HepG2 (cell line): ENCODE measurements at regions not wholly inside any gene's neighbourhood (a gene's known extent, or its start where the extent isn't known, plus 50 kb on each side); places are given as distances from the start of the nearest gene placed in this dataset.

ENCODE experiments used
- ELF1 ChIP-seq: sonication (generic); formaldehyde crosslinking; IDR thresholded peaks from 2 replicates; pipeline ENCODE4 v1.4.0; 2020; ENCODE audit warnings: missing genetic modification reagents
- FOXK2 ChIP-seq: fragments of 450-650 bp; IDR thresholded peaks from 2 replicates; pipeline ENCODE4 v1.6.1; 2016
- HOXA3 ChIP-seq: sonication (generic); formaldehyde crosslinking; IDR thresholded peaks from 2 replicates; pipeline ENCODE4 v1.5.0; 2020; ENCODE audit warnings: missing genetic modification reagents
- MAZ ChIP-seq, 2 experiments: sonication (generic) in 1 of 2; formaldehyde crosslinking in 1 of 2; IDR thresholded peaks; 2 replicates each; pipeline versions ENCODE4 v1.5.0 to v1.6.1; 2012 to 2020; ENCODE audit warnings: low read depth in 2 of 2, mild to moderate bottlenecking in 2 of 2, borderline replicate concordance in 1 of 2, improper control_type of control experiment in 1 of 2, low read length in 1 of 2, missing genetic modification reagents in 1 of 2, moderate library complexity in 1 of 2
- MIER2 ChIP-seq: IDR thresholded peaks from 2 replicates; pipeline ENCODE4 v1.6.1; 2016; ENCODE audit warnings: missing biosample characterization, missing genetic modification reagents
- MLLT10 ChIP-seq: sonication (generic); formaldehyde crosslinking; IDR thresholded peaks from 2 replicates; pipeline ENCODE4 v1.4.0; 2020; ENCODE audit warnings: missing genetic modification reagents
- NFYC ChIP-seq: IDR thresholded peaks from 2 replicates; pipeline ENCODE4 v1.6.1; 2016; ENCODE audit warnings: missing genetic modification reagents, missing compliant biosample characterization
- POLR2AphosphoS5 ChIP-seq: IDR thresholded peaks from 2 replicates; pipeline ENCODE4 v1.6.1; 2012; ENCODE audit warnings: low read depth, low read length
- SIX1 ChIP-seq: sonication (generic); formaldehyde crosslinking; IDR thresholded peaks from 2 replicates; pipeline ENCODE4 v1.4.0; 2020; ENCODE audit warnings: missing genetic modification reagents, borderline replicate concordance
- SOX5 ChIP-seq: IDR thresholded peaks from 2 replicates; pipeline ENCODE4 v1.6.1; 2016; ENCODE audit warnings: borderline replicate concordance
- SP2 ChIP-seq: sonication (generic); formaldehyde crosslinking; IDR thresholded peaks from 2 replicates; pipeline ENCODE4 v1.5.1; 2020; ENCODE audit warnings: mild to moderate bottlenecking, missing genetic modification reagents
- SYNCRIP ChIP-seq: fragments of 200-400 bp; formaldehyde crosslinking; IDR thresholded peaks from 2 replicates; pipeline ENCODE4 v1.6.1; 2018; ENCODE audit warnings: mild to moderate bottlenecking, low read depth, low read length; ENCODE audit not compliant: insufficient read depth
- TBX3 ChIP-seq: fragments of 450-650 bp; IDR thresholded peaks from 2 replicates; pipeline ENCODE4 v1.6.1; 2017; ENCODE audit warnings: antibody characterized with exemption, mild to moderate bottlenecking, inconsistent platforms, borderline replicate concordance
- YEATS4 ChIP-seq: sonication (generic); formaldehyde crosslinking; IDR thresholded peaks from 2 replicates; pipeline ENCODE4 v1.4.0; 2020; ENCODE audit warnings: missing genetic modification reagents, borderline replicate concordance
- ZNF124 ChIP-seq: sonication (generic); formaldehyde crosslinking; IDR thresholded peaks from 2 replicates; pipeline ENCODE4 v1.4.0; 2020; ENCODE audit warnings: missing genetic modification reagents
- ZNF607 ChIP-seq: sonication (generic); formaldehyde crosslinking; IDR thresholded peaks from 2 replicates; pipeline ENCODE4 v1.5.1; 2020; ENCODE audit warnings: missing genetic modification reagents, mild to moderate bottlenecking, borderline replicate concordance
- ZNF781 ChIP-seq: sonication (generic); formaldehyde crosslinking; IDR thresholded peaks from 2 replicates; pipeline ENCODE4 v1.5.1; 2020; ENCODE audit warnings: borderline replicate concordance, mild to moderate bottlenecking, missing genetic modification reagents; ENCODE audit errors: not compliant biosample characterization
- TF ChIP-seq, protein P1 (sequence below): sonication (generic); formaldehyde crosslinking; IDR thresholded peaks from 2 replicates; pipeline ENCODE4 v1.5.0; 2020; ENCODE audit warnings: mild to moderate bottlenecking, missing genetic modification reagents, moderate library complexity
- TF ChIP-seq, protein P2 (sequence below): sonication (generic); formaldehyde crosslinking; IDR thresholded peaks from 2 replicates; pipeline ENCODE4 v1.4.0; 2020; ENCODE audit warnings: missing genetic modification reagents
- TF ChIP-seq, protein P3 (sequence below), 2 experiments: sonication (generic) in 1 of 2; formaldehyde crosslinking in 1 of 2; IDR thresholded peaks; 2 replicates each; pipeline versions ENCODE4 v1.5.1 to v1.6.1; 2011 to 2020; ENCODE audit warnings: borderline replicate concordance in 1 of 2, low read depth in 1 of 2, low read length in 1 of 2, mild to moderate bottlenecking in 1 of 2, missing genetic modification reagents in 1 of 2, moderate library complexity in 1 of 2

DNA sequence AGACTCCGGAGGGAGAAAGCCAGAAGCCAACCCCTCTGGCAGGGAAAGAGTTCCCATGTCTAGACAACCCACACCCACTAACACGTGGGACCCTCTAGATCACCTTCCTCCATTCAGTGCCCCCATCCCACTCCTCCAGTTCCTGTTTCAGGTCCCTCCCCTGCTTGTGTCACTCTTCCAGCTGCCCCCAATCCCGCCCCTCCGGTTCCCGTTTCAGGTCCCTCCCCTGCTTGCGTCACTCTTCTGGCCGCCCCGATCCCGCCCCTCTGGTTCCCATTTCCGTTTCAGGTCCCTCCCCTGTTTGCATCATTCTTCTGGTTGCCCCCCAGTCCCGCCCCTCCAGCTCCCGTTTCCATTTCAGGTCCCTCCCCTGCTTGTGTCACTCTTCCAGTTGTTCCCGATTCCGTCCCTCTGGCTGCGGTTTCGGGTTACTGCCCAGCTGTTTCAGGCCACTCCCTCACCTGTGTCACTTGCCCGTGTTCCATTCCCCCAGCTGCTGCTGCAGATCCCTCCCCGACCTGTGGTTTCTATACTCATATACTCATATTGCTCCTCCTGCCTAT lies 64.8 kb upstream of the RANBP6 start (continued):
- TF ChIP-seq, protein P1, sequence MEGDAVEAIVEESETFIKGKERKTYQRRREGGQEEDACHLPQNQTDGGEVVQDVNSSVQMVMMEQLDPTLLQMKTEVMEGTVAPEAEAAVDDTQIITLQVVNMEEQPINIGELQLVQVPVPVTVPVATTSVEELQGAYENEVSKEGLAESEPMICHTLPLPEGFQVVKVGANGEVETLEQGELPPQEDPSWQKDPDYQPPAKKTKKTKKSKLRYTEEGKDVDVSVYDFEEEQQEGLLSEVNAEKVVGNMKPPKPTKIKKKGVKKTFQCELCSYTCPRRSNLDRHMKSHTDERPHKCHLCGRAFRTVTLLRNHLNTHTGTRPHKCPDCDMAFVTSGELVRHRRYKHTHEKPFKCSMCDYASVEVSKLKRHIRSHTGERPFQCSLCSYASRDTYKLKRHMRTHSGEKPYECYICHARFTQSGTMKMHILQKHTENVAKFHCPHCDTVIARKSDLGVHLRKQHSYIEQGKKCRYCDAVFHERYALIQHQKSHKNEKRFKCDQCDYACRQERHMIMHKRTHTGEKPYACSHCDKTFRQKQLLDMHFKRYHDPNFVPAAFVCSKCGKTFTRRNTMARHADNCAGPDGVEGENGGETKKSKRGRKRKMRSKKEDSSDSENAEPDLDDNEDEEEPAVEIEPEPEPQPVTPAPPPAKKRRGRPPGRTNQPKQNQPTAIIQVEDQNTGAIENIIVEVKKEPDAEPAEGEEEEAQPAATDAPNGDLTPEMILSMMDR (CRISPR knock-in tag): peak; percentile 13; the same call in 1 of the 2 replicates
- TF ChIP-seq ZNF781 (CRISPR knock-in tag) (no peak), SOX5 (CRISPR knock-in tag) (no peak), SP2 (CRISPR knock-in tag) (peak; percentile 83), HOXA3 (peak; percentile 56; the same call in 1 of the 2 replicates), TBX3 (no peak), NFYC (peak; percentile 54), ELF1 (CRISPR knock-in tag) (peak; percentile 49; the same call in 1 of the 2 replicates), YEATS4 (0 out of 2 replicates have a peak, but pooled peaks have one; percentile 31), MIER2 (CRISPR knock-in tag) (no peak), MLLT10 (no peak), SYNCRIP (no peak), FOXK2 (0 out of 2 replicates have a peak, but pooled peaks have one; percentile 23), SIX1 (CRISPR knock-in tag) (peak; percentile 61; the same call in 1 of the 2 replicates), ZNF124 (CRISPR knock-in tag) (no peak), MAZ (IDR thresholded peaks at IDR 0.05; ENCODE audit: borderline replicate concordance, low read depth, low read length) (no peak), MAZ (CRISPR knock-in tag; IDR thresholded peaks at IDR 0.05; ENCODE audit: low read depth) (peak; percentile 43; the same call in 1 of the 2 replicates), POLR2AphosphoS5 (0 out of 2 replicates have a peak, but pooled peaks have one; percentile 22), ZNF607 (CRISPR knock-in tag) (no peak)
- TF ChIP-seq, protein P2, sequence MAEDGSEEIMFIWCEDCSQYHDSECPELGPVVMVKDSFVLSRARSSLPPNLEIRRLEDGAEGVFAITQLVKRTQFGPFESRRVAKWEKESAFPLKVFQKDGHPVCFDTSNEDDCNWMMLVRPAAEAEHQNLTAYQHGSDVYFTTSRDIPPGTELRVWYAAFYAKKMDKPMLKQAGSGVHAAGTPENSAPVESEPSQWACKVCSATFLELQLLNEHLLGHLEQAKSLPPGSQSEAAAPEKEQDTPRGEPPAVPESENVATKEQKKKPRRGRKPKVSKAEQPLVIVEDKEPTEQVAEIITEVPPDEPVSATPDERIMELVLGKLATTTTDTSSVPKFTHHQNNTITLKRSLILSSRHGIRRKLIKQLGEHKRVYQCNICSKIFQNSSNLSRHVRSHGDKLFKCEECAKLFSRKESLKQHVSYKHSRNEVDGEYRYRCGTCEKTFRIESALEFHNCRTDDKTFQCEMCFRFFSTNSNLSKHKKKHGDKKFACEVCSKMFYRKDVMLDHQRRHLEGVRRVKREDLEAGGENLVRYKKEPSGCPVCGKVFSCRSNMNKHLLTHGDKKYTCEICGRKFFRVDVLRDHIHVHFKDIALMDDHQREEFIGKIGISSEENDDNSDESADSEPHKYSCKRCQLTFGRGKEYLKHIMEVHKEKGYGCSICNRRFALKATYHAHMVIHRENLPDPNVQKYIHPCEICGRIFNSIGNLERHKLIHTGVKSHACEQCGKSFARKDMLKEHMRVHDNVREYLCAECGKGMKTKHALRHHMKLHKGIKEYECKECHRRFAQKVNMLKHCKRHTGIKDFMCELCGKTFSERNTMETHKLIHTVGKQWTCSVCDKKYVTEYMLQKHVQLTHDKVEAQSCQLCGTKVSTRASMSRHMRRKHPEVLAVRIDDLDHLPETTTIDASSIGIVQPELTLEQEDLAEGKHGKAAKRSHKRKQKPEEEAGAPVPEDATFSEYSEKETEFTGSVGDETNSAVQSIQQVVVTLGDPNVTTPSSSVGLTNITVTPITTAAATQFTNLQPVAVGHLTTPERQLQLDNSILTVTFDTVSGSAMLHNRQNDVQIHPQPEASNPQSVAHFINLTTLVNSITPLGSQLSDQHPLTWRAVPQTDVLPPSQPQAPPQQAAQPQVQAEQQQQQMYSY (CRISPR knock-in tag): no peak
- TF ChIP-seq, protein P3, sequence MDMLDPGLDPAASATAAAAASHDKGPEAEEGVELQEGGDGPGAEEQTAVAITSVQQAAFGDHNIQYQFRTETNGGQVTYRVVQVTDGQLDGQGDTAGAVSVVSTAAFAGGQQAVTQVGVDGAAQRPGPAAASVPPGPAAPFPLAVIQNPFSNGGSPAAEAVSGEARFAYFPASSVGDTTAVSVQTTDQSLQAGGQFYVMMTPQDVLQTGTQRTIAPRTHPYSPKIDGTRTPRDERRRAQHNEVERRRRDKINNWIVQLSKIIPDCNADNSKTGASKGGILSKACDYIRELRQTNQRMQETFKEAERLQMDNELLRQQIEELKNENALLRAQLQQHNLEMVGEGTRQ (IDR thresholded peaks at IDR 0.05; ENCODE audit: low read depth, low read length): no peak
- TF ChIP-seq, protein P3 (CRISPR knock-in tag; IDR thresholded peaks at IDR 0.05; ENCODE audit: borderline replicate concordance): 0 out of 2 replicates have a peak, but pooled peaks have one; percentile 25
- TF ChIP-seq, all 625 proteins: peak for 44
